Lower leg skin (tissue), 3 donors: ENCODE measurements at regions not wholly inside any gene's neighbourhood (a gene's known extent, or its start where the extent isn't known, plus 50 kb on each side); places are given as distances from the start of the nearest gene placed in this dataset.

Experiments used
- CTCF ChIP-seq, 3 donors: fragments of 450-650 bp; IDR thresholded peaks; one replicate each; pipeline ENCODE4 v1.5.1; 2016; ENCODE audit warnings: antibody characterized with exemption in 3 of 3, mild to moderate bottlenecking in 3 of 3, moderate library complexity in 2 of 3
- POLR2A ChIP-seq, 2 donors: fragments of 450-650 bp; IDR thresholded peaks; one replicate each; pipeline ENCODE4 v1.6.1; 2016 to 2017; ENCODE audit warnings: antibody characterized with exemption in 2 of 2, mild to moderate bottlenecking in 1 of 2, moderate library complexity in 1 of 2

GRCh38 chr1:239297910-239298309, 88.5 kb upstream of the CHRM3 start:
- no peak for TF ChIP-seq CTCF (IDR thresholded peaks at IDR 0.05)
- TF ChIP-seq POLR2A (IDR thresholded peaks at IDR 0.05), result no peak
